CMK (cell line): ENCODE measurements at regions not wholly inside any gene's neighbourhood (a gene's known extent, or its start where the extent isn't known, plus 50 kb on each side); places are given as distances from the start of the nearest gene placed in this dataset.
"Not testable (repeated sequence)": the region's sequence is repeated elsewhere in the genome, so short reads cannot be mapped to it uniquely, and the experiment has no call there.

Experiments
- DNase-seq: peaks from one replicate; pipeline ENCODE4 v3.0.0-alpha.2; 2010; ENCODE audit warnings: low read depth

GRCh38 chr7:153524070-153524601 lies 528.1 kb upstream of the DPP6 start:
- DNase-seq: no peak

GRCh38 chr7:153529100-153529499 lies 523.1 kb upstream of the DPP6 start:
- no peak for DNase-seq

- no peak for DNase-seq
Measured at GRCh38 chr7:153529651-153530165, 522.5 kb upstream of the DPP6 start.

- DNase-seq: no peak
Measured at GRCh38 chr7:153530441-153530840, 521.8 kb upstream of the DPP6 start.

GRCh38 chr7:153532326-153532725 lies 519.9 kb upstream of the DPP6 start:
- DNase-seq: no peak

- DNase-seq: no peak
Measured at GRCh38 chr7:153537271-153537670, 514.9 kb upstream of the DPP6 start.

GRCh38 chr7:153541903-153542302 lies 510.3 kb upstream of the DPP6 start:
- no peak for DNase-seq

- DNase-seq: no peak
Measured at GRCh38 chr7:153543232-153543631, 509.0 kb upstream of the DPP6 start.

GRCh38 chr7:153550173-153550572 lies 502.0 kb upstream of the DPP6 start:
- DNase-seq: no peak

GRCh38 chr7:153564391-153564790 lies 487.8 kb upstream of the DPP6 start:
- no peak for DNase-seq

- no peak for DNase-seq
Measured at GRCh38 chr7:153566324-153566723, 485.9 kb upstream of the DPP6 start.

GRCh38 chr7:153567426-153567825 lies 484.8 kb upstream of the DPP6 start:
- no peak for DNase-seq

GRCh38 chr7:153569520-153569919 lies 482.7 kb upstream of the DPP6 start:
- DNase-seq: not testable (repeated sequence)

GRCh38 chr7:153576096-153576495 lies 476.1 kb upstream of the DPP6 start:
- no peak for DNase-seq

- DNase-seq: no peak
Measured at GRCh38 chr7:153581419-153581818, 470.8 kb upstream of the DPP6 start.

- DNase-seq: no peak
Measured at GRCh38 chr7:153584132-153584531, 468.1 kb upstream of the DPP6 start.

GRCh38 chr7:153588586-153588985 lies 463.6 kb upstream of the DPP6 start:
- DNase-seq: no peak

GRCh38 chr7:153590136-153590535 lies 462.1 kb upstream of the DPP6 start:
- DNase-seq: no peak

GRCh38 chr7:153590571-153590970 lies 461.6 kb upstream of the DPP6 start:
- no peak for DNase-seq

- no peak for DNase-seq
Measured at GRCh38 chr7:153607354-153607753, 444.8 kb upstream of the DPP6 start.

GRCh38 chr7:153616711-153617325 lies 435.4 kb upstream of the DPP6 start:
- DNase-seq: no peak

GRCh38 chr7:153627323-153627722 lies 424.9 kb upstream of the DPP6 start:
- no peak for DNase-seq

- DNase-seq: no peak
Measured at GRCh38 chr7:153628406-153628805, 423.8 kb upstream of the DPP6 start.

- DNase-seq: no peak
Measured at GRCh38 chr7:153628825-153629224, 423.4 kb upstream of the DPP6 start.
